NB4 (cell line): ENCODE measurements at regions not wholly inside any gene's neighbourhood (a gene's known extent, or its start where the extent isn't known, plus 50 kb on each side); places are given as distances from the start of the nearest gene placed in this dataset.

Experiments
- MYC ChIP-seq: IDR thresholded peaks from 2 replicates; pipeline ENCODE4 v1.6.1; 2011; ENCODE audit warnings: low read depth, low read length
- POLR2A ChIP-seq: IDR thresholded peaks from 2 replicates; pipeline ENCODE4 v1.6.1; 2011; ENCODE audit warnings: mild to moderate bottlenecking; ENCODE audit not compliant: insufficient read length; ENCODE audit errors: extremely low read depth
- TF ChIP-seq, protein P1 (sequence below): IDR thresholded peaks from one replicate; pipeline ENCODE4 v1.5.1; 2012; ENCODE audit warnings: low read depth, low read length
- TF ChIP-seq, protein P2 (sequence below): IDR thresholded peaks from 2 replicates; pipeline ENCODE4 v1.6.1; 2011; ENCODE audit warnings: low read depth, low read length

DNA sequence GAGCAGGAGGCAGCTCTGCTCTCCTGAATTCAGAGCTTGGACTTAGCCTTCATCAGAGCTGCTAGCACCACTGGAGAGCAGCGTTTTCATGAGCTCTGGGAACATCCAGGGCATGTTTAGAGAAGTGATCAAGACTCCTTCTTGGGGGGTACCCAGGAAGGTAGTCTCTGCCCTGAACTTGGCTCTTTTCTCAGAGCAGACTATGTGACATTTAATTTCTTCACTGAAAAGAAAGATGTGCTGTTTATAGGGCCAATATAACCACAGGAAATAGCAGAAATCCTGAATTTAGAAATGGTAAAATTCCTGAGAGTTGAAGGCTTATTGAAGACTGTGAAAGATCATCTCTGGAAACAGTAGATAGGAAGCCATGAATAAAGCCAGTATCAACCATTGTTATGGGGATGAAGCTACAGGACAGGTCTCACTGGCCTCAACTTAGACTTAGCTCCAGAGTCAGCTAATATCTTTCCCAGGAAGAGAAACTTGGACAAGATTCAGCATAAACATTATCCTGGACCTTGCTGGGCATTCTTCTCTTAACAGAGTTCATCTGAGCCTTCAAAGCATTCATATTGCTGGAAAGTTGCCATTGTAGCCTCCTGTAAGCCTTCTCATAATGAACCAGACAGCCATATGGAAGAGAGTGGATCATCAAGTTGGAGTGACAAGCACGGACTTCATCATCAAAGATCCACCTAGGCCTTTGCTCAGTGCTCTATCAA lies 386.6 kb upstream of the THBS1 start:
- TF ChIP-seq, protein P1, sequence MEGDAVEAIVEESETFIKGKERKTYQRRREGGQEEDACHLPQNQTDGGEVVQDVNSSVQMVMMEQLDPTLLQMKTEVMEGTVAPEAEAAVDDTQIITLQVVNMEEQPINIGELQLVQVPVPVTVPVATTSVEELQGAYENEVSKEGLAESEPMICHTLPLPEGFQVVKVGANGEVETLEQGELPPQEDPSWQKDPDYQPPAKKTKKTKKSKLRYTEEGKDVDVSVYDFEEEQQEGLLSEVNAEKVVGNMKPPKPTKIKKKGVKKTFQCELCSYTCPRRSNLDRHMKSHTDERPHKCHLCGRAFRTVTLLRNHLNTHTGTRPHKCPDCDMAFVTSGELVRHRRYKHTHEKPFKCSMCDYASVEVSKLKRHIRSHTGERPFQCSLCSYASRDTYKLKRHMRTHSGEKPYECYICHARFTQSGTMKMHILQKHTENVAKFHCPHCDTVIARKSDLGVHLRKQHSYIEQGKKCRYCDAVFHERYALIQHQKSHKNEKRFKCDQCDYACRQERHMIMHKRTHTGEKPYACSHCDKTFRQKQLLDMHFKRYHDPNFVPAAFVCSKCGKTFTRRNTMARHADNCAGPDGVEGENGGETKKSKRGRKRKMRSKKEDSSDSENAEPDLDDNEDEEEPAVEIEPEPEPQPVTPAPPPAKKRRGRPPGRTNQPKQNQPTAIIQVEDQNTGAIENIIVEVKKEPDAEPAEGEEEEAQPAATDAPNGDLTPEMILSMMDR: no peak
- TF ChIP-seq POLR2A (no peak), MYC (no peak)
- TF ChIP-seq, protein P2, sequence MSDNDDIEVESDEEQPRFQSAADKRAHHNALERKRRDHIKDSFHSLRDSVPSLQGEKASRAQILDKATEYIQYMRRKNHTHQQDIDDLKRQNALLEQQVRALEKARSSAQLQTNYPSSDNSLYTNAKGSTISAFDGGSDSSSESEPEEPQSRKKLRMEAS: no peak
